Mammary epithelial cell (primary cell): ENCODE measurements at regions not wholly inside any gene's neighbourhood (a gene's known extent, or its start where the extent isn't known, plus 50 kb on each side); places are given as distances from the start of the nearest gene placed in this dataset.

ENCODE experiments used
- CTCF ChIP-seq, 2 donors: IDR thresholded peaks in 1 of 2; conservative IDR thresholded peaks in 1 of 2; 2 replicates each; pipeline ENCODE4 v1.5.1; 2011 to 2012; ENCODE audit warnings: inconsistent platforms in 2 of 2, low read length in 2 of 2, mild to moderate bottlenecking in 2 of 2, control low read depth in 1 of 2, low read depth in 1 of 2; ENCODE audit not compliant: insufficient read depth in 1 of 2; ENCODE audit errors: extremely low read depth in 1 of 2
- EZH2 ChIP-seq: IDR thresholded peaks from 2 replicates; pipeline ENCODE4 v1.6.1; 2012; ENCODE audit warnings: low read length, inconsistent platforms, borderline replicate concordance

GRCh38 chr9:2373648-2374047 is 247.9 kb upstream of the VLDLR start:
- no peak for TF ChIP-seq CTCF (conservative IDR thresholded peaks at IDR 0.05 in 1 of 2, IDR thresholded peaks at IDR 0.05 in 1 of 2; ENCODE audit: extremely low read depth in 1 of 2, insufficient read depth in 1 of 2, low read depth in 1 of 2, low read length in 2 of 2)
- no peak for TF ChIP-seq EZH2
